Adrenal gland (tissue), 9 donors: ENCODE measurements at regions not wholly inside any gene's neighbourhood (a gene's known extent, or its start where the extent isn't known, plus 50 kb on each side); places are given as distances from the start of the nearest gene placed in this dataset.

Experiments used
- DNase-seq, 7 donors: peaks; one replicate each; pipeline ENCODE4 v3.0.0-alpha.2; 2019 to 2020
- H3K27ac ChIP-seq, 5 donors: fragments of 200-600 bp; sonication (generic) in 4 of 5; 1 replicate in 3 of 5; 2 replicates in 2 of 5; pipeline versions ENCODE4 v1.5.1 to v1.8.0; 2016 to 2020; ENCODE audit warnings: mild to moderate bottlenecking in 1 of 5
- H3K27me3 ChIP-seq: fragments of 200-600 bp; 2 replicates; pipeline ENCODE4 v1.8.0; 2021
- H3K36me3 ChIP-seq, 2 donors: fragments of 200-600 bp; replicated peaks in 1 of 2; 1 replicate in 1 of 2; 2 replicates in 1 of 2; pipeline versions ENCODE4 v1.5.1 to v1.8.0; 2018 to 2022
- H3K4me1 ChIP-seq, 2 donors: fragments of 200-600 bp; replicated peaks in 1 of 2; 1 replicate in 1 of 2; 2 replicates in 1 of 2; pipeline versions ENCODE4 v1.5.1 to v1.8.0; 2018 to 2021
- H3K4me3 ChIP-seq, 4 donors: fragments of 200-600 bp; sonication (generic) in 3 of 4; one replicate each; pipeline ENCODE4 v1.5.1; 2016 to 2018
- H3K9me3 ChIP-seq, 3 donors: fragments of 200-600 bp; sonication (generic) in 1 of 3; replicated peaks in 1 of 3; 1 replicate in 2 of 3; 2 replicates in 1 of 3; pipeline versions ENCODE4 v1.5.1 to v1.8.0; 2016 to 2021
- POLR2A ChIP-seq, 2 donors: fragments of 450-650 bp; IDR thresholded peaks; one replicate each; pipeline ENCODE4 v1.6.1; 2017; ENCODE audit warnings: antibody characterized with exemption in 2 of 2, mild to moderate bottlenecking in 2 of 2, moderate library complexity in 1 of 2
- WGBS, 4 donors: extraction: QIAGEN DNeasy Blood & Tissue Kit in 2 of 4; methylation state at CpG; one replicate each; pipeline versions ENCODE4 v1.1.5 to v1.1.7; 2013 to 2017; 5-methylcytosine and 5-hydroxymethylcytosine counted together
- intact Hi-C, 2 donors: fragments of 100-400 bp; cut with DNase I; formaldehyde crosslinking; loops; one replicate each; pipeline versions ENCODE4 v1.14.1 to v1.15.0; 2022 to 2023
- TF ChIP-seq, protein P1 (sequence below), 6 experiments: fragments of 450-650 bp in 4 of 6; fragments of 200-600 bp in 2 of 6; sonication (generic) in 1 of 6; IDR thresholded peaks; 1 replicate in 5 of 6; 2 replicates in 1 of 6; pipeline versions ENCODE4 v1.5.1 to v1.8.0; 2016 to 2021; ENCODE audit warnings: antibody characterized with exemption in 6 of 6, mild to moderate bottlenecking in 2 of 6, moderate library complexity in 1 of 6
- donor health status: healthy with polysubstance abuse.
- donor health status: Bipolar disorder and iron deficiency.
- donor health status: DM: yes; HTN: yes; CAD: no.
- donor health status: DM: no; HTN: no; CAD: no.
- donor health status: DM: no; HTN: no; CAD: no.

DNA sequence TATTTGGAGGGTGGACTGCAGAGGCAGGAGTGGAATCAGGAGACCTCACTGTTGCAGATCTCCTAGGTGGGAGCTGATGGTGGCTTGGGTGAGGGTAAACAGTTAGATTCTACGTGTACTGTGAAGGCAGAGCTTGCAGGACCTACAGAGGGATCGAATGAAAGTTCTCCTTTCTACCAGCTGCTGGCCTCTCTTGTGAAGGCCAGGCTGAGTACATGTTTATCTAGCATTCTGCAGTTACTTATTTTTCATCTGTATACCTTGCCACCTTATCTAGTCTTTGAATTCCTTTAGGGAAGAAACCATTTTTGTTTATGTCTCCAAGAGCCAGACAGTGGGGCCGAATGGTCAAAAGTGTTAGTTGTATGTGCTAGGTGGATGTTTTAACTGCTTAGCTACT is 57.6 kb downstream of the PTTG1 start:
- Histone ChIP-seq H3K27ac (no peak overlapping the region), H3K4me3 (no peak overlapping the region), H3K27me3 (no peaks in the 10 kb centered on the region), H3K36me3 (no peaks in the 10 kb centered on the region), H3K4me1 (no peaks in the 10 kb centered on the region), H3K9me3 (no peaks in the 10 kb centered on the region)
- DNase-seq: no peak
- WGBS, 4 donors: 66 to 79% (median 72%) methylated on average over 3 of the region's 3 CpGs
- no peak for TF ChIP-seq POLR2A (IDR thresholded peaks at IDR 0.05)
- TF ChIP-seq, protein P1, sequence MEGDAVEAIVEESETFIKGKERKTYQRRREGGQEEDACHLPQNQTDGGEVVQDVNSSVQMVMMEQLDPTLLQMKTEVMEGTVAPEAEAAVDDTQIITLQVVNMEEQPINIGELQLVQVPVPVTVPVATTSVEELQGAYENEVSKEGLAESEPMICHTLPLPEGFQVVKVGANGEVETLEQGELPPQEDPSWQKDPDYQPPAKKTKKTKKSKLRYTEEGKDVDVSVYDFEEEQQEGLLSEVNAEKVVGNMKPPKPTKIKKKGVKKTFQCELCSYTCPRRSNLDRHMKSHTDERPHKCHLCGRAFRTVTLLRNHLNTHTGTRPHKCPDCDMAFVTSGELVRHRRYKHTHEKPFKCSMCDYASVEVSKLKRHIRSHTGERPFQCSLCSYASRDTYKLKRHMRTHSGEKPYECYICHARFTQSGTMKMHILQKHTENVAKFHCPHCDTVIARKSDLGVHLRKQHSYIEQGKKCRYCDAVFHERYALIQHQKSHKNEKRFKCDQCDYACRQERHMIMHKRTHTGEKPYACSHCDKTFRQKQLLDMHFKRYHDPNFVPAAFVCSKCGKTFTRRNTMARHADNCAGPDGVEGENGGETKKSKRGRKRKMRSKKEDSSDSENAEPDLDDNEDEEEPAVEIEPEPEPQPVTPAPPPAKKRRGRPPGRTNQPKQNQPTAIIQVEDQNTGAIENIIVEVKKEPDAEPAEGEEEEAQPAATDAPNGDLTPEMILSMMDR (IDR thresholded peaks at IDR 0.05): no peak
- intact Hi-C loops: no loop called here

DNA sequence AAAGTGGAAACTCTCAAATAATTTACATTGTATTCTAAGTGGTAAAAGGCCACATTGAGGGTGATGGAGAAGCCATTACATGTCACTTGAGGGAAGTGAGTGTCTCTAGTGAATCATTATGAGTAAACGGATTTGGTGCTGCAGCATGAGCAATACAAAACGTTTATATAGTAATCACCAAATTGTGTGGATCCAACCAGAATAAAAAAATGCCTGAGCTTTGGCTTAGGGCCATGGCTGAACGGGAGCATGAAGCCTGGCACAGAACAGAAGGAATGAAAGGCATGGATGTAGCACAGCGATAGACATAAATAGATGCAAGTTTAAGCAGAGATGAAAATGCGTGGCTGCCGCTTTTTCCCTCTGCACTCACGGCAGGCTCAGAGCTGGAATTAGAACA is 58.3 kb downstream of the PTTG1 start:
- no peaks in the 10 kb centered on the region for H3K9me3 ChIP-seq
- no peaks in the 10 kb centered on the region for H3K36me3 ChIP-seq
- DNase-seq: no peak
- H3K4me1 ChIP-seq: no peaks in the 10 kb centered on the region
- no peaks in the 10 kb centered on the region for H3K27me3 ChIP-seq
- H3K27ac ChIP-seq: no peak overlapping the region
- no peak overlapping the region for H3K4me3 ChIP-seq
- TF ChIP-seq, protein P1 (IDR thresholded peaks at IDR 0.05): no peak
- no peak for TF ChIP-seq POLR2A (IDR thresholded peaks at IDR 0.05)
- WGBS, 4 donors: 52 to 72% (median 58%) methylated on average over 7 of the region's 7 CpGs
- intact Hi-C loops: no loop called here

DNA sequence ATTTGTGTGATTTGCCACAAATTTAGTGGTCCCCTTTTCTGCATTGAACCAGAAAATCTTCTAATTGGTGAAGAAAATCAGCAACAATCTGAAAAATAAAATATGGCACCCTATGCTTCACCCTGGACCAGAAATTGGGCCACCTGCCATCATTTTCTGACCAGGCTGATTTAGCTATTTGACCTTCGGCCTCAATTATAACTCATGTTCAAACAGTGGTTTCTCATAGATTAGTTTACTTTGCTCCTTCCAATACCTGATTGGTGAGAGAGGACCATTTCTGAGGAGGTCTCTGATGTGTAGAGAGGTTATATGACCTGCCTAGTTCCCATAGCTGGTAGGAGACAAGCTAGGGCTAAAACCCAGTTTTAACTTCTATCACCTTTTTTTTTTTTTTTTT is 59.0 kb downstream of the PTTG1 start:
- H3K9me3 ChIP-seq: no peaks in the 10 kb centered on the region
- H3K4me3 ChIP-seq: no peak overlapping the region
- intact Hi-C loops: no loop called here
- no peaks in the 10 kb centered on the region for H3K36me3 ChIP-seq
- no peak for DNase-seq
- H3K27ac ChIP-seq: no peak overlapping the region
- H3K4me1 ChIP-seq: no peaks in the 10 kb centered on the region
- 67 to 82% (median 77%) methylated on average over 1 of the region's 1 CpG for WGBS, 4 donors
- TF ChIP-seq, protein P1 (IDR thresholded peaks at IDR 0.05): no peak
- TF ChIP-seq POLR2A (IDR thresholded peaks at IDR 0.05): no peak
- H3K27me3 ChIP-seq: no peaks in the 10 kb centered on the region

DNA sequence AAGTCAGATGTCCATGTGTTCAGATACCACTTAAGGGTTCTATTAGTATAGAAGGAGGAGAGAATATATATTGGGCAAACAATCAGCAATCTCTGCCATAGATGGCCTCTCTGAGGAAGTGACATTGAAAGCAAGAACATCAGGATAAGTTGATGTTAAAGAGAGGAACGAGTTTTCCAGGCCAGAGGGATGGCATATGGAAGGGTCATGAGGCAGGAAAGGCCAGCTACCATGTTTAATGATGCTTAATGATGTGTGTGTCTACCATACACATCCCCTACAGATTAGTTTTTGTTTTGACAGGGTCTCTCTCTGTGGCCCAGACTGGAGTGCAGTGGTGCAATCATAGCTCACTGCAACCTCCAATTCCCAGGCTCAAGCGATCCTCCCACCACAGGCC is 63.0 kb downstream of the PTTG1 start:
- intact Hi-C loops: no loop called here
- Histone ChIP-seq H3K27ac (no peak overlapping the region), H3K36me3 (no peaks in the 10 kb centered on the region), H3K4me1 (no peaks in the 10 kb centered on the region), H3K9me3 (no peaks in the 10 kb centered on the region), H3K27me3 (no peaks in the 10 kb centered on the region), H3K4me3 (no peak overlapping the region)
- TF ChIP-seq, protein P1 (IDR thresholded peaks at IDR 0.05): no peak
- TF ChIP-seq POLR2A (IDR thresholded peaks at IDR 0.05): no peak
- WGBS, 4 donors: 67 to 82% (median 77%) methylated on average over 2 of the region's 2 CpGs
- no peak for DNase-seq
